Stomach smooth muscle (tissue), 2 donors: ENCODE measurements at regions not wholly inside any gene's neighbourhood (a gene's known extent, or its start where the extent isn't known, plus 50 kb on each side); places are given as distances from the start of the nearest gene placed in this dataset.

Experiments
- H3K27ac ChIP-seq: one replicate; pipeline ENCODE4 v1.7.0; 2013; ENCODE audit warnings: mild to moderate bottlenecking, low read length, inconsistent platforms
- H3K27me3 ChIP-seq, 2 donors: one replicate each; pipeline ENCODE4 v1.7.0; 2013; ENCODE audit warnings: low read length in 2 of 2; ENCODE audit not compliant: insufficient read depth in 2 of 2, control insufficient read depth in 1 of 2
- H3K36me3 ChIP-seq, 2 donors: one replicate each; pipeline ENCODE4 v1.7.0; 2013; ENCODE audit warnings: low read length in 2 of 2; ENCODE audit not compliant: control insufficient read depth in 2 of 2, insufficient read depth in 2 of 2
- H3K4me1 ChIP-seq: one replicate; pipeline ENCODE4 v1.7.0; 2013; ENCODE audit warnings: low read length; ENCODE audit not compliant: control insufficient read depth, insufficient read depth
- H3K4me3 ChIP-seq, 2 donors: one replicate each; pipeline ENCODE4 v1.7.0; 2013; ENCODE audit warnings: low read length in 2 of 2
- H3K9ac ChIP-seq, 2 donors: one replicate each; pipeline ENCODE4 v1.7.0; 2013; ENCODE audit warnings: low read length in 2 of 2, mild to moderate bottlenecking in 1 of 2
- H3K9me3 ChIP-seq, 2 donors: one replicate each; pipeline ENCODE4 v1.7.0; 2013; ENCODE audit warnings: low read length in 2 of 2; ENCODE audit not compliant: control insufficient read depth in 2 of 2
- donor health status: healthy.
- donor health status: Pancreatic carcinoma.

DNA sequence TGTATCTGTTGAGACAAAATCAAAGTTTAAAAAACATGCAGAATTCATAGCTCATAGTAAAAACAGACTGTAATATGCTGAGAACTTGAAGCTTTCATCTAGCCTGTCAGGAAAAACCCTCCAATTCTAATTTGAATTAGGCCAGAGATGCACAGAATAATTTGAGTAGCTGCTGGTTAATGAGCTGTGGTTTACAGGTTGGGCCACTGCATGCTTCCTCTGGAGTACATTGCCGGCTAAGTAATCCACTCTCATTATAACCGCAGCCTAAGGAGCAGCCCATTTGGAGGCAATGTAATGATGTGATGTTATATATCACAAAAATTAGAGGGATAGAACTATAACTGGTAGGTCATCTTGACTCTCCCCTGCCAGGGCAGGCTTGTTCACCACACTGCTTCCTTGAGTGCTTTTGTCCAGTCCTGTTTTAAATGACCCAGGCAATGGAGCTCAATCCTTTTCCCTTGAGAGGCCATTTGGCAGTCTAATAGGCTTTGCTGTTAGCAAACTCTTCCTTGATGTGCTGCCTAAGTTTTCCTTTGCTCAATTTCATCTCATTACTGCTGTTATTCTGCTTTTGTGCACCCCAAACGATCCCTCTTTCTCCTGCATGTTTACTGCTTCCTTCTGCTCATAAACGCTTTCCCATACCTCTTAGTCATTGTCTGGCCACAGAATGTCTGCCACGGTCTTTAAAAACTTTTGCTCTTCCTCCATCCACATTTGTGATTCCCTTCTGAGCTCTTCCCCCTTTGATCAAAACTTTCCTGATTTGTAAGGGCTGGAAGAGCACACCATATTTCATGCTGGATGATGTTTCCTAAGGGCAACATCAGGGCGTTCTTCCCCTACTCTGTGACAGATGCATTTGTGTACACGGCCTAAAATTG is 230.9 kb downstream of the C4orf33 start:
- H3K9me3 ChIP-seq, result no peaks in the 10 kb centered on the region
- H3K4me3 ChIP-seq, result no peak overlapping the region
- no peaks in the 10 kb centered on the region for H3K36me3 ChIP-seq
- H3K9ac ChIP-seq, result no peak overlapping the region
- no peak overlapping the region for H3K27ac ChIP-seq
- H3K4me1 ChIP-seq, result no peaks in the 10 kb centered on the region
- H3K27me3 ChIP-seq, result peaks cover 0 to 2% of the 10 kb centered on the region in 2 donors

DNA sequence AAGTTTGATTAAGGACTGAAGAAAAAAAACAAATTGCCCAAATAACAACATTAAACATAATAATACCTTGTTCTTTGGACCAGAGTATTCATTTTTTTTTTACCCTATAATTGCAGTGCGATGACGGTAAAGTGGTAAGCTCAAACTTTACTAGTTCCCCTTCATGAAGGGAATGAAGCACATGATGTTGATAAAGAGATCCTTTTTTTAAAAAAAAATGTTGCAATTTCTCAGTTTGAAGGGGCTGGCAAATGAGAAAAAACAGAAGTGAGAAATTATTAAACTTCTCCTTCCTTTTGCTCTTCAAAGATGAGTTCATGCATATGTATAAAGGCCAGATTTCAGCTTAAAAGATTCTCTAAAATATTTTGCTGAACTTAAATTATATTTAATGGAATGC is 231.7 kb downstream of the C4orf33 start:
- no peak overlapping the region for H3K27ac ChIP-seq

DNA sequence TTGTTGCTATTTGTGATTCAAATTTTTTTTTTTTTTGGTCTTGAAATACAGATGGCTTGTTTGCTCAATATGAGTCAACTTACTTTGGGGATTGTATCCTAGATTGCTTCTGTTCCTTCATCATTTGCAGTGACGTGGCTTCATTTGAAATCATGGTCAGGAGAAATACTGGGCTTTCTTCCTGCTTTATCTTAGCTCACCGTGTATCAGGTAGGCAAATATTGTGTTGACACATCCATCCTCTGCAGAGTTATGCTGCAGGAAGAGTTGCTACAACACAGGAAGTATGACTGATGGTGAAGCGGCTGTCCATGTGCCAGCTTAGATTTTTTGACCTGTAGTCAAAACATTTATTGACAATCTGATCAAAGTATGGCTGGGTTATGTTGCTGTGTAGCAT is 232.2 kb downstream of the C4orf33 start:
- Histone ChIP-seq H3K27me3 (peaks cover 0 to 2% of the 10 kb centered on the region in 2 donors), H3K36me3 (no peaks in the 10 kb centered on the region), H3K27ac (no peak overlapping the region), H3K4me1 (no peaks in the 10 kb centered on the region), H3K9me3 (no peaks in the 10 kb centered on the region), H3K9ac (no peak overlapping the region), H3K4me3 (no peak overlapping the region)

More for the DNA sequence above, 231.7 kb downstream of the C4orf33 start:
- no peaks in the 10 kb centered on the region for H3K4me1 ChIP-seq
- peaks cover 0 to 2% of the 10 kb centered on the region in 2 donors for H3K27me3 ChIP-seq
- no peak overlapping the region for H3K9ac ChIP-seq
- no peak overlapping the region for H3K4me3 ChIP-seq
- H3K9me3 ChIP-seq, result no peaks in the 10 kb centered on the region
- H3K36me3 ChIP-seq, result no peaks in the 10 kb centered on the region

- no peaks in the 10 kb centered on the region for H3K27me3 ChIP-seq
- no peak overlapping the region for H3K9ac ChIP-seq
- H3K4me1 ChIP-seq, result no peaks in the 10 kb centered on the region
- H3K9me3 ChIP-seq, result no peaks in the 10 kb centered on the region
- H3K27ac ChIP-seq, result no peak overlapping the region
- no peak overlapping the region for H3K4me3 ChIP-seq
- H3K36me3 ChIP-seq, result no peaks in the 10 kb centered on the region
These were observed 238.2 kb downstream of the C4orf33 start for GRCh38 chr4:129334136-129334535.

DNA sequence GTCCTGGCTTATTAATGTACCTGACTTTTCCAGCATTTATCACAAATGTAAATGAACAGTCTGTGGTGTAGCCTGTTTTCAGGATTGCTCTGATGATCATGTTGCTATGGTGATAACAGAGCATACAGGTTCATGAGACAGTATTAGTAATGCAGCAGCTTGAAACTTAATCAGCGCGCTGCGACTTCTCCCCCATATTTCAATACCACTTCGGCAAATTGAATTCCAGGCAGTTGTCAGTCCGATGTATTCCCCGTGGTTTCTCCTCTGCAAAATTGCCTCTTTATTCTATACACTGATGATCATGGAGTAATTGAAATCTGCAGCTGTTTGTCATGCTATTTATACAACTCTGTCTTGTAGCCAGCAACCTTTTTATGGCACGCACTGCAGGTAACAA is 239.3 kb downstream of the C4orf33 start:
- Histone ChIP-seq H3K9me3 (no peaks in the 10 kb centered on the region), H3K4me3 (no peak overlapping the region), H3K27ac (no peak overlapping the region), H3K4me1 (no peaks in the 10 kb centered on the region), H3K9ac (no peak overlapping the region), H3K27me3 (no peaks in the 10 kb centered on the region), H3K36me3 (no peaks in the 10 kb centered on the region)

- Histone ChIP-seq H3K27ac (no peak overlapping the region), H3K9me3 (no peaks in the 10 kb centered on the region), H3K9ac (no peak overlapping the region), H3K4me1 (no peaks in the 10 kb centered on the region), H3K4me3 (no peak overlapping the region), H3K36me3 (no peaks in the 10 kb centered on the region), H3K27me3 (no peaks in the 10 kb centered on the region)
These were observed 239.9 kb downstream of the C4orf33 start for GRCh38 chr4:129335818-129336217.

GRCh38 chr4:129336457-129337227 is 240.7 kb downstream of the C4orf33 start:
- H3K9me3 ChIP-seq, result no peaks in the 10 kb centered on the region
- no peak overlapping the region for H3K27ac ChIP-seq
- H3K9ac ChIP-seq, result no peak overlapping the region
- H3K4me1 ChIP-seq, result no peaks in the 10 kb centered on the region
- H3K4me3 ChIP-seq, result no peak overlapping the region
- H3K36me3 ChIP-seq, result no peaks in the 10 kb centered on the region
- H3K27me3 ChIP-seq, result no peaks in the 10 kb centered on the region

DNA sequence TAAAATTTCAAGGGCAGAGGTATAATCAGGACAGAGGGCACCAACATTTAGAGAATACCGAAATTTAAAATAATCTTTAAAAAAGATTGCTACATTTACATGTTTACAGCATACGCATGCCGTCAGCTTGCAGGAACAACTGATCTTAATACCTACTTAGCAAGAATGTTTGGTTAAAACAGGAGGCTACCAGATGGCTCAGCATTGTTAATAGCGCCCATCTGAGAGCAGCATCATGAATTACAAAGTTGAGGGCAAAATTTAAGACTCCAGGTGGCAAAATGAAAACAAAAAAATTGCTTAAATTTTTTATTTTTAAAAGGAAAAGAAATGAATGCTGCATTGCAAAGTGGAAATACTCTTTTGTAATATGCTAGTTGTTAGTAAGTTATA is 241.3 kb downstream of the C4orf33 start:
- H3K4me1 ChIP-seq, result no peaks in the 10 kb centered on the region
- no peaks in the 10 kb centered on the region for H3K27me3 ChIP-seq
- H3K4me3 ChIP-seq, result no peak overlapping the region
- no peak overlapping the region for H3K9ac ChIP-seq
- H3K27ac ChIP-seq, result no peak overlapping the region
- no peaks in the 10 kb centered on the region for H3K36me3 ChIP-seq
- H3K9me3 ChIP-seq, result no peaks in the 10 kb centered on the region

- Histone ChIP-seq H3K36me3 (no peaks in the 10 kb centered on the region), H3K9ac (no peak overlapping the region), H3K27me3 (no peaks in the 10 kb centered on the region), H3K4me3 (no peak overlapping the region), H3K27ac (no peak overlapping the region), H3K4me1 (no peaks in the 10 kb centered on the region), H3K9me3 (no peaks in the 10 kb centered on the region)
These were observed 247.0 kb downstream of the C4orf33 start for GRCh38 chr4:129342819-129343408.

DNA sequence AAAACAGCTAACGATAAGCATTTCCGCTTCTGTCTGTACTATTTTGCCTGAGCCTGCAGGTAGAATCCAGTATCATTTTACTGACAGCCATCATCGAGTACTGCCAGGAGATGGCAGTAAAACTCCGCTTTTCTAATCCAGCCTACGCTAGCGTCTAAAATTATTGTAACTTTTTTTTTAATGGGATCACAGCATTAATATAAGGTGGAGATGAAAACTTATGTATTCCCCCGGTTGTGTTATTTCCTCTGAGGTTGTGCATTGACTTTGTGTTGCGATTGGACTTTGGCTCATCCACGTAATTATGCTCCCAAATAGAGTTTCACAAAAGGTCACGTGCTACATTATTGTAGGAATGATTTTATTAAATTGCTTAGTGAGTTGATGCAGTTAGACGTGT is 248.1 kb downstream of the C4orf33 start:
- Histone ChIP-seq H3K27me3 (no peaks in the 10 kb centered on the region), H3K27ac (no peak overlapping the region), H3K4me1 (no peaks in the 10 kb centered on the region), H3K9ac (no peak overlapping the region), H3K9me3 (no peaks in the 10 kb centered on the region), H3K36me3 (no peaks in the 10 kb centered on the region), H3K4me3 (no peak overlapping the region)
